HepG2 (cell line): ENCODE measurements at regions not wholly inside any gene's neighbourhood (a gene's known extent, or its start where the extent isn't known, plus 50 kb on each side); places are given as distances from the start of the nearest gene placed in this dataset.
"Not testable (repeated sequence)": the region's sequence is repeated elsewhere in the genome, so short reads cannot be mapped to it uniquely, and the experiment has no call there.

Source experiments
- ATAC-seq: fragments of 200-7000 bp; cut with Tn5 transposase; 3 replicates; pipeline ENCODE4 v1.9.1; 2020; ENCODE audit warnings: mild to moderate bottlenecking, moderate library complexity
- BruUV-seq: library from RNA; stranded (reverse); fragments of 400-500 nt; replicated peaks from 2 replicates; lab custom pipeline; 2021; lab: Mats Ljungman, UMichigan
- CTCF ChIA-PET: fragments of 300-600 bp; formaldehyde crosslinking; extraction: SDS; loops from one replicate; lab custom pipeline; 2021; ENCODE audit warnings: low total read pairs, inconsistent platforms, low intra/inter-chr PET ratio; lab: Yijun Ruan, JAX
- POLR2A ChIA-PET: fragments of 350-600 bp; sonication (Branson Sonifier 250); formaldehyde crosslinking; loops from one replicate; lab custom pipeline; 2020; ENCODE audit warnings: antibody characterized with exemption, inconsistent platforms; lab: Yijun Ruan, JAX
- DNase-seq: peaks from one replicate; pipeline ENCODE4 v3.0.0-alpha.2; 2015; ENCODE audit warnings: low spot score
- FAIRE-seq: peaks from 3 replicates; lab custom pipeline; 2011; peaks lifted over from hg19 to GRCh38; lab: Jason Lieb, UNC
- H2AFZ ChIP-seq: one replicate; pipeline ENCODE4 v1.6.1; 2011; ENCODE audit warnings: low read length, inconsistent platforms
- H3K27ac ChIP-seq: fragments of 300-600 bp; 3 replicates; pipeline ENCODE4 v1.8.0; 2011; ENCODE audit warnings: mixed run types, mild to moderate bottlenecking, mixed read lengths, low read length, inconsistent platforms; ENCODE audit not compliant: insufficient read depth; ENCODE audit errors: extremely low read length
- H3K27me3 ChIP-seq, 2 experiments: fragments of 200-600 bp in 1 of 2; 2 replicates in 1 of 2; 3 replicates in 1 of 2; pipeline versions ENCODE4 v1.6.0 to v1.8.0; 2011; ENCODE audit warnings: low read length in 2 of 2, mild to moderate bottlenecking in 2 of 2, moderate library complexity in 2 of 2, inconsistent platforms in 1 of 2; ENCODE audit not compliant: insufficient read depth in 2 of 2, control insufficient read depth in 1 of 2
- H3K36me3 ChIP-seq, 2 experiments: fragments of 200-600 bp in 1 of 2; replicated peaks in 1 of 2; 2 replicates in 1 of 2; 3 replicates in 1 of 2; pipeline versions ENCODE4 v1.5.1 to v1.8.0; 2011; ENCODE audit warnings: low read length in 2 of 2, inconsistent platforms in 1 of 2; ENCODE audit not compliant: insufficient read depth in 2 of 2, control insufficient read depth in 1 of 2
- H3K4me1 ChIP-seq: 2 replicates; pipeline ENCODE4 v1.5.1; 2012; ENCODE audit warnings: low read length, inconsistent platforms; ENCODE audit not compliant: insufficient read depth
- H3K4me2 ChIP-seq: 2 replicates; pipeline ENCODE4 v1.6.0; 2011; ENCODE audit warnings: low read depth, low read length, inconsistent platforms
- H3K4me3 ChIP-seq, 3 experiments: fragments of 200-600 bp in 1 of 3; sonication (generic), shearing (Covaris generic) in 1 of 3; replicated peaks in 1 of 3; 2 replicates each; pipeline ENCODE4 v1.5.1; 2011 to 2016; ENCODE audit warnings: low read length in 3 of 3, inconsistent platforms in 2 of 3, low read depth in 2 of 3, mild to moderate bottlenecking in 2 of 3, control low read depth in 1 of 3, mixed read lengths in 1 of 3; ENCODE audit not compliant: insufficient read depth in 1 of 3
- H3K79me2 ChIP-seq: one replicate; pipeline ENCODE4 v1.6.1; 2011; ENCODE audit warnings: low read length, inconsistent platforms; ENCODE audit not compliant: insufficient read depth
- H3K9ac ChIP-seq: 2 replicates; pipeline ENCODE4 v1.6.0; 2011; ENCODE audit warnings: mild to moderate bottlenecking, low read depth, low read length, inconsistent platforms; ENCODE audit not compliant: insufficient read depth
- H3K9me3 ChIP-seq: 2 replicates; pipeline ENCODE4 v1.5.1; 2012; ENCODE audit warnings: mild to moderate bottlenecking, low read length
- H4K20me1 ChIP-seq: 2 replicates; pipeline ENCODE4 v1.6.0; 2011; ENCODE audit warnings: inconsistent platforms, mild to moderate bottlenecking, low read length, moderate library complexity; ENCODE audit not compliant: insufficient read depth
- DNMT1 ChIP-seq: sonication (generic); formaldehyde crosslinking; IDR thresholded peaks from 2 replicates; pipeline ENCODE4 v1.5.1; 2020; ENCODE audit warnings: mild to moderate bottlenecking, missing genetic modification reagents
- FOXA1 ChIP-seq, 2 experiments: fragments of 450-650 bp in 1 of 2; sonication (generic) in 1 of 2; formaldehyde crosslinking in 1 of 2; IDR thresholded peaks; 2 replicates each; pipeline versions ENCODE4 v1.4.0 to v1.6.1; 2016 to 2020; ENCODE audit warnings: missing genetic modification reagents in 1 of 2
- SAFB2 ChIP-seq: sonication (generic); formaldehyde crosslinking; IDR thresholded peaks from 2 replicates; pipeline ENCODE4 v1.5.1; 2020; ENCODE audit warnings: missing genetic modification reagents, low read depth, mild to moderate bottlenecking, borderline replicate concordance
- SP140L ChIP-seq: sonication (generic); formaldehyde crosslinking; IDR thresholded peaks from 2 replicates; pipeline ENCODE4 v1.4.0; 2020; ENCODE audit warnings: missing genetic modification reagents, borderline replicate concordance
- SYNCRIP ChIP-seq: fragments of 200-400 bp; formaldehyde crosslinking; IDR thresholded peaks from 2 replicates; pipeline ENCODE4 v1.6.1; 2018; ENCODE audit warnings: mild to moderate bottlenecking, low read depth, low read length; ENCODE audit not compliant: insufficient read depth
- ZNF343 ChIP-seq: sonication (generic); formaldehyde crosslinking; IDR thresholded peaks from 2 replicates; pipeline ENCODE4 v1.4.0; 2020; ENCODE audit warnings: mild to moderate bottlenecking, missing genetic modification reagents
- WGBS: methylation state at CpG from one replicate; pipeline ENCODE4 v1.1.6; 2017; ENCODE audit warnings: low lambda C conversion rate; 5-methylcytosine and 5-hydroxymethylcytosine counted together
- in situ Hi-C: cut with HindIII; loops from 2 replicates; pipeline ENCODE4 v1.10.0; 2017; ENCODE audit warnings: low pct_unique_long_range_greater_than_20kb; ENCODE audit not compliant: extremely low pct_ligation_motif_present
- intact Hi-C: fragments of 100-400 bp; cut with micrococcal nuclease; formaldehyde crosslinking; loops from one replicate; pipeline ENCODE4 v1.10.0; 2022; ENCODE audit not compliant: unreplicated experiment
- TF ChIP-seq, protein P1 (sequence below): sonication (generic); formaldehyde crosslinking; IDR thresholded peaks from 2 replicates; pipeline ENCODE4 v1.5.1; 2020; ENCODE audit warnings: missing genetic modification reagents, mild to moderate bottlenecking, borderline replicate concordance
- TF ChIP-seq, protein P2 (sequence below): sonication (generic); formaldehyde crosslinking; IDR thresholded peaks from 2 replicates; pipeline ENCODE4 v1.4.0; 2020; ENCODE audit warnings: mild to moderate bottlenecking, low read depth, missing genetic modification reagents
- TF ChIP-seq, protein P3 (sequence below): IDR thresholded peaks from 2 replicates; pipeline ENCODE4 v1.6.1; 2016; ENCODE audit warnings: missing compliant biosample characterization, missing genetic modification reagents, borderline replicate concordance
- TF ChIP-seq, protein P4 (sequence below): sonication (generic); formaldehyde crosslinking; IDR thresholded peaks from 2 replicates; pipeline ENCODE4 v1.4.0; 2020; ENCODE audit warnings: missing genetic modification reagents
- TF ChIP-seq, protein P5 (sequence below): sonication (generic); formaldehyde crosslinking; conservative IDR thresholded peaks from 2 replicates; pipeline ENCODE4 v1.4.0; 2020; ENCODE audit warnings: missing genetic modification reagents
- TF ChIP-seq, protein P6 (sequence below): sonication (generic); formaldehyde crosslinking; IDR thresholded peaks from 2 replicates; pipeline ENCODE4 v1.8.1; 2022; ENCODE audit warnings: mild to moderate bottlenecking, missing genetic modification reagents

DNA sequence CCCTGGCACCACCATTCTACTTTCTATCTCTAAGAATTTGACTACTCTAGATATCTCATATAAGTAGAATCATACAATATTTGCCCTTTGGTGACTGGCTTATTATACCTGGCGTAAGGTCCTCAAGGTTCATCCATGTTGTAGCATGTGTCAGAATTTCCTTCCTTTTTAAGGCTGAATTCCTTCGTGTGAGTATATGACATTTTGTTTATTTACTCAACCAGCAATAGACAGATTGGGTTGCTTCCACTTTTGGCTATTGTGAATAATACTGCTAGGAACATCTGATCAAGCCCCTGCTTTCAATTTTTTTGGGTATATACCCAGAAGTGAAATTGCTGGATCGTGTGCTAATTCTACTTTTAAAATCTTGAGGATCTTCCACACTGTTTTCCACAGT is 232.8 kb upstream of the MCHR2 start (continued):
- TF ChIP-seq, protein P1, sequence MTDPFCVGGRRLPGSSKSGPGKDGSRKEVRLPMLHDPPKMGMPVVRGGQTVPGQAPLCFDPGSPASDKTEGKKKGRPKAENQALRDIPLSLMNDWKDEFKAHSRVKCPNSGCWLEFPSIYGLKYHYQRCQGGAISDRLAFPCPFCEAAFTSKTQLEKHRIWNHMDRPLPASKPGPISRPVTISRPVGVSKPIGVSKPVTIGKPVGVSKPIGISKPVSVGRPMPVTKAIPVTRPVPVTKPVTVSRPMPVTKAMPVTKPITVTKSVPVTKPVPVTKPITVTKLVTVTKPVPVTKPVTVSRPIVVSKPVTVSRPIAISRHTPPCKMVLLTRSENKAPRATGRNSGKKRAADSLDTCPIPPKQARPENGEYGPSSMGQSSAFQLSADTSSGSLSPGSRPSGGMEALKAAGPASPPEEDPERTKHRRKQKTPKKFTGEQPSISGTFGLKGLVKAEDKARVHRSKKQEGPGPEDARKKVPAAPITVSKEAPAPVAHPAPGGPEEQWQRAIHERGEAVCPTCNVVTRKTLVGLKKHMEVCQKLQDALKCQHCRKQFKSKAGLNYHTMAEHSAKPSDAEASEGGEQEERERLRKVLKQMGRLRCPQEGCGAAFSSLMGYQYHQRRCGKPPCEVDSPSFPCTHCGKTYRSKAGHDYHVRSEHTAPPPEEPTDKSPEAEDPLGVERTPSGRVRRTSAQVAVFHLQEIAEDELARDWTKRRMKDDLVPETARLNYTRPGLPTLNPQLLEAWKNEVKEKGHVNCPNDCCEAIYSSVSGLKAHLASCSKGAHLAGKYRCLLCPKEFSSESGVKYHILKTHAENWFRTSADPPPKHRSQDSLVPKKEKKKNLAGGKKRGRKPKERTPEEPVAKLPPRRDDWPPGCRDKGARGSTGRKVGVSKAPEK (CRISPR knock-in tag) = no peak
- TF ChIP-seq SP140L (CRISPR knock-in tag) = no peak
- no peak for TF ChIP-seq FOXA1 (IDR thresholded peaks at IDR 0.05)
- TF ChIP-seq FOXA1 (CRISPR knock-in tag; IDR thresholded peaks at IDR 0.05) = no peak
- TF ChIP-seq DNMT1 = no peak
- TF ChIP-seq SYNCRIP = no peak
- TF ChIP-seq, protein P2, sequence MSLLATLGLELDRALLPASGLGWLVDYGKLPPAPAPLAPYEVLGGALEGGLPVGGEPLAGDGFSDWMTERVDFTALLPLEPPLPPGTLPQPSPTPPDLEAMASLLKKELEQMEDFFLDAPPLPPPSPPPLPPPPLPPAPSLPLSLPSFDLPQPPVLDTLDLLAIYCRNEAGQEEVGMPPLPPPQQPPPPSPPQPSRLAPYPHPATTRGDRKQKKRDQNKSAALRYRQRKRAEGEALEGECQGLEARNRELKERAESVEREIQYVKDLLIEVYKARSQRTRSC (CRISPR knock-in tag) = no peak
- TF ChIP-seq, protein P3, sequence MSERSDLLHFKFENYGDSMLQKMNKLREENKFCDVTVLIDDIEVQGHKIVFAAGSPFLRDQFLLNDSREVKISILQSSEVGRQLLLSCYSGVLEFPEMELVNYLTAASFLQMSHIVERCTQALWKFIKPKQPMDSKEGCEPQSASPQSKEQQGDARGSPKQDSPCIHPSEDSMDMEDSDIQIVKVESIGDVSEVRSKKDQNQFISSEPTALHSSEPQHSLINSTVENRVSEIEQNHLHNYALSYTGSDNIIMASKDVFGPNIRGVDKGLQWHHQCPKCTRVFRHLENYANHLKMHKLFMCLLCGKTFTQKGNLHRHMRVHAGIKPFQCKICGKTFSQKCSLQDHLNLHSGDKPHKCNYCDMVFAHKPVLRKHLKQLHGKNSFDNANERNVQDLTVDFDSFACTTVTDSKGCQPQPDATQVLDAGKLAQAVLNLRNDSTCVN (CRISPR knock-in tag) = no peak
- TF ChIP-seq ZNF343 (CRISPR knock-in tag) = no peak
- TF ChIP-seq, protein P4, sequence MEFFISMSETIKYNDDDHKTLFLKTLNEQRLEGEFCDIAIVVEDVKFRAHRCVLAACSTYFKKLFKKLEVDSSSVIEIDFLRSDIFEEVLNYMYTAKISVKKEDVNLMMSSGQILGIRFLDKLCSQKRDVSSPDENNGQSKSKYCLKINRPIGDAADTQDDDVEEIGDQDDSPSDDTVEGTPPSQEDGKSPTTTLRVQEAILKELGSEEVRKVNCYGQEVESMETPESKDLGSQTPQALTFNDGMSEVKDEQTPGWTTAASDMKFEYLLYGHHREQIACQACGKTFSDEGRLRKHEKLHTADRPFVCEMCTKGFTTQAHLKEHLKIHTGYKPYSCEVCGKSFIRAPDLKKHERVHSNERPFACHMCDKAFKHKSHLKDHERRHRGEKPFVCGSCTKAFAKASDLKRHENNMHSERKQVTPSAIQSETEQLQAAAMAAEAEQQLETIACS (CRISPR knock-in tag) = no peak
- TF ChIP-seq, protein P5, sequence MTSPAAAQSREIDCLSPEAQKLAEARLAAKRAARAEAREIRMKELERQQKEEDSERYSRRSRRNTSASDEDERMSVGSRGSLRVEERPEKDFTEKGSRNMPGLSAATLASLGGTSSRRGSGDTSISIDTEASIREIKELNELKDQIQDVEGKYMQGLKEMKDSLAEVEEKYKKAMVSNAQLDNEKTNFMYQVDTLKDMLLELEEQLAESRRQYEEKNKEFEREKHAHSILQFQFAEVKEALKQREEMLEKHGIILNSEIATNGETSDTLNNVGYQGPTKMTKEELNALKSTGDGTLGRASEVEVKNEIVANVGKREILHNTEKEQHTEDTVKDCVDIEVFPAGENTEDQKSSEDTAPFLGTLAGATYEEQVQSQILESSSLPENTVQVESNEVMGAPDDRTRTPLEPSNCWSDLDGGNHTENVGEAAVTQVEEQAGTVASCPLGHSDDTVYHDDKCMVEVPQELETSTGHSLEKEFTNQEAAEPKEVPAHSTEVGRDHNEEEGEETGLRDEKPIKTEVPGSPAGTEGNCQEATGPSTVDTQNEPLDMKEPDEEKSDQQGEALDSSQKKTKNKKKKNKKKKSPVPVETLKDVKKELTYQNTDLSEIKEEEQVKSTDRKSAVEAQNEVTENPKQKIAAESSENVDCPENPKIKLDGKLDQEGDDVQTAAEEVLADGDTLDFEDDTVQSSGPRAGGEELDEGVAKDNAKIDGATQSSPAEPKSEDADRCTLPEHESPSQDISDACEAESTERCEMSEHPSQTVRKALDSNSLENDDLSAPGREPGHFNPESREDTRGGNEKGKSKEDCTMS (CRISPR knock-in tag) = no peak
- TF ChIP-seq, protein P6, sequence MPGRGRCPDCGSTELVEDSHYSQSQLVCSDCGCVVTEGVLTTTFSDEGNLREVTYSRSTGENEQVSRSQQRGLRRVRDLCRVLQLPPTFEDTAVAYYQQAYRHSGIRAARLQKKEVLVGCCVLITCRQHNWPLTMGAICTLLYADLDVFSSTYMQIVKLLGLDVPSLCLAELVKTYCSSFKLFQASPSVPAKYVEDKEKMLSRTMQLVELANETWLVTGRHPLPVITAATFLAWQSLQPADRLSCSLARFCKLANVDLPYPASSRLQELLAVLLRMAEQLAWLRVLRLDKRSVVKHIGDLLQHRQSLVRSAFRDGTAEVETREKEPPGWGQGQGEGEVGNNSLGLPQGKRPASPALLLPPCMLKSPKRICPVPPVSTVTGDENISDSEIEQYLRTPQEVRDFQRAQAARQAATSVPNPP (CRISPR knock-in tag) = no peak
- TF ChIP-seq SAFB2 (CRISPR knock-in tag) = no peak
- TF ChIP-seq, all 625 proteins: peak for 0

DNA sequence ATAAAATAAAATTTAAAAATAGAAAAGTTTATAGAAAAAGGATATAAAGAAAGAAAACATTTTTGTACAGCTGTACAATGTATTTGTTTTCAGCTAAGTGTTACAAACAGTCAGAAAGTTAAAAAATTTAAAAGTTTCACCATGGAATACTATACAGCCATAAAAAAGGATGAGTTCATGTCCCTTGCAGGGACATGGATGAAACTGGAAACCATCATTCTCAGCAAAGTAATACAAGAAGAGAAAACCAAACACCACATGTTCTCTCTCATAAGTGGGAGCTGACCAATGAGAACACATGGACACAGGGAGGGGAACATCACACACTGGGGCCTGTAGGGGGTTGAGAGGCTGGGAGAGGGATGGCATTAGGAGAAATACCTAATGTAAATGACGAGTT is 229.9 kb upstream of the MCHR2 start:
- CTCF ChIA-PET, FAIRE-seq, BruUV-seq, H3K79me2 ChIP-seq, in situ Hi-C loops, H2AFZ ChIP-seq, DNase-seq, H3K27me3 ChIP-seq, H3K36me3 ChIP-seq, H3K27ac ChIP-seq, H4K20me1 ChIP-seq, intact Hi-C loops, H3K4me1 ChIP-seq, H3K9me3 ChIP-seq, H3K9ac ChIP-seq, H3K4me3 ChIP-seq, H3K4me2 ChIP-seq, ATAC-seq, POLR2A ChIA-PET: not testable (repeated sequence)
- 0% methylated on average over 1 of the region's 1 CpG for WGBS
